Stimulated activated CD4-positive, alpha-beta T cell treated with anti-CD3 and anti-CD28 coated beads, TNF-alpha, amount 100 ng/mL, for 24 hours (primary cell): ENCODE measurements at regions not wholly inside any gene's neighbourhood (a gene's known extent, or its start where the extent isn't known, plus 50 kb on each side); places are given as distances from the start of the nearest gene placed in this dataset.
"Not testable (repeated sequence)": the region's sequence is repeated elsewhere in the genome, so short reads cannot be mapped to it uniquely, and the experiment has no call there.

Experiments used
- DNase-seq, 3 experiments: peaks; one replicate each; pipeline ENCODE4 v3.0.0-alpha.2; 2020; ENCODE audit warnings: low read depth in 3 of 3

DNA sequence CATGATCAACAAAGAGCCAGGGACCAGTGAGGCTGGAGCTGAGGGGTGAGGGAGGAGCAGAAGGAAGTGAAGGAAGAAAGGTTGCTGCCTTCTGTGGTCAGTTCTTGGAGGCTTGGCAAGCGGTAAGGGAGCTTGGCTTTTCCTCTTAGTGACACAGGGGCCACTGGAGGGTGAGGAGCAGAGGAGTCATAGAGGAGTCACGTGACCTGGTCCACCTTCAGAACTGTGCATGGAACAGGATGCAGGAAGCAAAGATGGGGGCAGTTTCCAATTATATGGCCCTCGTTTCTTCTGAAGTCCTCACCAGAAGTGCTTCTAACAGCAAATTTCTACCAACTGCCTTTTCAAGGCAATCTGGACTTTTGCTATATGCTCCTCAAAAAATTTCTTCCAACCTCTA, 326.9 kb upstream of the SMIM21 start:
- no peak for DNase-seq

DNA sequence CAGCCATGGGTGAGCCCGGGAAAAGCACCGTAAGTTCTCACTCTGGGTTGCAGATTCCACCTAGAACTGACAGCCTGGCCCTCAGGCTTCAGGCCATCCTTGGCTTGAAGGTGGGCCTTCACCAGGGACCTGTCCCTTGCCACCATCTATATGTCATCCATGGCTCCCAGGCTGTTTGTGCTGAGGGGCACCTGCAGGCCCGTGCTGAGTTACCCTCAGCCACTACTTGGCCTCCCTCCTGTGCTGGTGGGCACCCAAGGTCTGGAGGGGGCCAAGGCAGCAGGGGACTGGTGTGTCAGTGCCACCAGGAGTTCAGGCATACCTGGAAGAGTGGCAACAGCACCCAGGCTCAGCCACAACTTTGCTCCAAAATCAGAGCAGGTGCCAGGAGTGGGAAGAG, 326.2 kb upstream of the SMIM21 start:
- no peak for DNase-seq

DNA sequence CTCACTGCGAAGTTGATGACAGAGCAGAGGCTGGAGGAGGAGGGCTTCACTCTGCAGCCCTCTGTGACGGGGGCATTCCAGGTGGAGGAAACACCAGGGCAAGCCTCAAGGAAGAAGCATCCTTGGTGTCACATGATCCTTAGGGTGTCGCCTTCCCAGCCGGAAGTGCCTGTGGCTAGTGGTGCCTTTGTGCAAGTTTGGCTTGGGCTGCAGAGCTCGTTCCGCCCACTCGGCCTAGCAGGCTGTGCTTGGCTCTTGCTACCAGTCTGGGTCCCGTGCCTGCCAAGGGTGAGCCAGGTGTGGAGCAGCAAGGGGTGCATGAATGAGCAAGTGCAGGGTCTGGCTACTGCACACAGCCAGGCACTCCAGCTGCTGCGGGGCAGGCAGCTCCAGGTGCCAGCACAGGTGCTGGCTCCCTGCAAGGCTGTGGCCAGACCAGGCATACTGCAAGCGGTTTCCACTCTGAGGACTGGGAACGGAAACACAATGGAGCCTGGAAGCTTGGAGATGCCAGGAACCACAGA, 325.3 kb upstream of the SMIM21 start:
- DNase-seq = no peak

DNA sequence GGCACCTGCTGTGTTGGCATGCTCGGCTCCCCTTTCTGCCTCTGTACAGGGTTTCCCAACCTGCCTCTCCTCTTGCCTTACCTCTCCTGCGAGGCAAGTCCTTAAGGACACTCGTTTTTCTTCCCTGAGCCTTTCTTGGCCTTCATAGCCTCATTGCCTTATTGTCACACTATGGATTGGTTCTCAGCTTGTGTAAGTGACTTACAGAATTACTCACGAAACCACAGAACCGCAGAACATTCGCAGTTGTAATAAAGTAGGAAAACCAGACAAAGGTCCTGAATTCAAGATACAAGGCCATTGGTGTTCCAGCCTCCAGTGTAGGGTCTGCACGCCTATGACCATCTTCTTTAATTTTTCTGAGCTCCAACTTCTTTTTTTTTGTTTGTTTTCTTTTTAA, 317.6 kb upstream of the SMIM21 start:
- DNase-seq = no peak

DNA sequence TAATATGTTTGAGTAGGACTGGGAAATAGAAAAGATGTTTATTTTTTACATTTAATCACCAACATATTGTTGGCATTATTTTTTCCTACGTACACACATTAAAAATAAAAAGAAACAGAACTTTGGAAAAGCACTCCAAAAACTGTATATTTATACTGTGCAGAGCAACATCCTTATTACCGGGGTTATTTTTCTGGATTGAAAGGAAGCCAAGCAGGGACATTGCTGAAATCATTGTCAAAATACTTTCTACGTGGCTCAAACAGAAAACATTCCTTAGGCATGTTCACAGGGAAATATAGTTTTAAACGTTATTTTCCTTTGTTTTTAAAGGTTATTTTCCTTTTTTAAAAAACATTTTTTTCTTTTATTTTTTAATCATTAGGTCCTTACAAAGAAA, 315.0 kb upstream of the SMIM21 start:
- no peak for DNase-seq

DNA sequence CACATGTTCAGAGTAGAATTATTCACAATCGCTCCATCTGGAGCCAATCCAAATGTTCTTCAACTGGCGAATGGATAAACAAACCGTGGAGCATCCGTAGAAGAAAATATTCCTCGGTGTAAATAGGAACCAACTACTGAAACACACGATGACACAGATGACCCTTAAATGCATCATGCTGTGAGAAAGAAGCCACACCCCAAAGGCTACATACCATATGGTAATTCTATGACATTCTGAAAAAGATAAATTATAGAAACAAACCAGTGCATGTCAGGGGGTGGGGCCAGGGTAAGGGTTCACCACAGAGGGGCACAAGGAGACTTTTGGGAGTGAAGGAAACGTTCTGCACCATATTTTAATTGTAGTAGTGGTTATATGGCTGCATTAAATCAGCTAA, 312.2 kb upstream of the SMIM21 start:
- no peak for DNase-seq

DNA sequence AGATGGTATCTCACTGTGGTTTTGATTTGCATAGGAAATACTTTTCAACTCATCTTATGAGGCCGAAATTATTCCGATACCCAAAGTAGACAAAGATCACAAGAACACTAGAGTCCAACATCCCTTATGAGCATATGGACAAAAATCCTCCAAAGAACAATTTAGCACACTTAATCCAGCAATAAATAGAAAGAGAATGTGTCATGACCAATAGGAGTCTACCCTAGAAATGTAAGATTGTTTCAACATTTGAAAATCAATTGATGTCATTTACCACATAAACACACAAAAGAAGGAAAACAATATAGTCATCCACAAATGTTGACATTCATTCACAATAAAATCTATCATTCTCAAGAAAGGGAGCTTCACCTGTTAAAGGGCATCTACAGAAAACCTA, 307.8 kb upstream of the SMIM21 start:
- no peak for DNase-seq

- no peak for DNase-seq
Observed at GRCh38 chr18:75730249-75730648, 302.7 kb upstream of the SMIM21 start.

GRCh38 chr18:75728621-75729020, 301.1 kb upstream of the SMIM21 start:
- no peak for DNase-seq

DNA sequence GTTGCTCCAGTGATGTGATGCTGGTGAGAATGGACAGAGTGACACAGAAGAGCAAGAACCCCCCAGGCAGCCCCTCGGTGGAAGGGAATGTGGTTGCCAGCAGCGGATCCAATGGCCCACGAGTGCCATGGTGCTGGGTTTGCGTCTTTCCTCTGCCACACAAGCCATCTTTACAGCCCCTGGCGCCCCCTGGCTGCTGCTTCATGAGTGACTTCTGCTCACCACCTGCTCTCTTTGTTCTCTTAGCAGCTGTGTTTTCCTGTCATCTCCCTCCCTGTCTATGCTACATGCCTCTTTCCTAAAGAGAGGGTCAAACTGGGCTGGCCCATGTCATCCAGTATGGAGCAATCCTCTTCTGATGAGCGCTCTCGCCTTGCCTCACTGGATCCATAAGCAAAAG, 300.0 kb upstream of the SMIM21 start:
- peak in 1 of 3 experiments; percentile 28 for DNase-seq

GRCh38 chr18:75723521-75724340, 296.2 kb upstream of the SMIM21 start:
- no peak for DNase-seq

GRCh38 chr18:75714766-75715165, 287.3 kb upstream of the SMIM21 start:
- no peak for DNase-seq

DNA sequence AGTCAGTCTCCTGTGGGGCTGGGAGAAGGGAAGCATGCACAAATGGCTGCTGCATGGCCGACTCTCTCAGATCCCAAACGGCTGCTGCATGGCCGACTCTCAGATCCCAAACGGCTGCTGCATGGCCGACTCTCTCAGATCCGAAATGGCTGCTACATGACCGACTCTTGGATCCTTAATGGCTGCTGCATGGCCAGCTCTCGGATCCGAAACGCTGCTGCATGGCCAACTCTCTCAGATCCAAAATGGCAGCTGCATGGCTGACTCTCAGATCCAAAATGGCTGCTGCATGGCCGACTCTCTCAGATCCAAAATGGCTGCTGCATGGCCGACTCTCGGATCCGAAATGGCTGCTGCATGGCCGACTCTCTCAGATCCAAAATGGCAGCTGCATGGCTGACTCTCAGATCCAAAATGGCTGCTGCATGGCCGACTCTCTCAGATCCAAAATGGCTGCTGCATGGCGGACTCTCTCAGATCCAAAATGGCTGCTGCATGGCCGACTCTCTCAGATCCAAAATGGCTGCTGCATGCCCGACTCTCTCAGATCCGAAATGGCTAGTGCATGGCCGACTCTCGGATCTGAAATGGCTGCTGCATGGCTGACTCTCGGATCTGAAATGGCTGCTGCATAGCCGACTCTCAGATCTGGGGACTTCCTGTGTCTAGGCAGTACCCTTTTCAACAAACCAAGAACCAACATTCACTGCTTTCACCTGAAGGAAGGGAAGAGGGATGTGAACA, 284.8 kb upstream of the SMIM21 start:
- not testable (repeated sequence) for DNase-seq

DNA sequence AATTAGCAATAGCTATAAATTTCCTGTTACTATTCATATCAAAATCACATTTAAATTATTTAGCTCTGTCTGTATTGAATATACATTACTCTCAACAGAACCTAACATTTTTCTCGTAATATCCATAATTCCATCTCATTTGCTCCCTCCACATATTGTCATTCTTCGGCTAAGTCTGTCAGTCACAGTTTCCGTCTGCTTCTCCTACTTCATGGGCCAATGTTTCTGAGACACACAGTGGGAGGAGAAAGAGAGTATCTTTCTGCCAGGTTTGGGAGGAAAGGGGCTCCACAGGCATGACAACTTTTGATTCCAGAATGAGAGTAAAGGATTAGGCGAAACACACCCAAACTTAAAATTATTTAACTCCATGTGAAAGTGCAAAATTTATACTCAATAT, 273.1 kb upstream of the SMIM21 start:
- DNase-seq = no peak

DNA sequence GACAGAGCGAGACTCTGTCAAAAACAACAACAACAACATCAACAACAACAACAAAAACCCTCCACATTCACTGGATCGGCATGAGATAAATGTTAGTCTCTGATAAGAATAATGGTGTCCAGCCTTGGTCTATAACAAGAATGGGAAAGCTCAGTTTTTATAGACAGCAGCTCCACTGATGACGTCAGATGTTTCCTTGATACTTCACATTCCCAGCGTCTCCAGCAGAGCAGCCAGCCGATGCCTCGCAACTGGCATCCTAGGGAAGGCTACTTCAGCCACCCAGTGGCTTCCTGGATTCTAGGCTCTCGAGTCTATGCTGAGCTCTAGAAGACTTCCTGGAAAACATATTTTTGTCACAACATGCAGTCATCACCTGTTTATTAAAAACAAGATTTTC, 271.4 kb upstream of the SMIM21 start:
- DNase-seq = no peak

DNA sequence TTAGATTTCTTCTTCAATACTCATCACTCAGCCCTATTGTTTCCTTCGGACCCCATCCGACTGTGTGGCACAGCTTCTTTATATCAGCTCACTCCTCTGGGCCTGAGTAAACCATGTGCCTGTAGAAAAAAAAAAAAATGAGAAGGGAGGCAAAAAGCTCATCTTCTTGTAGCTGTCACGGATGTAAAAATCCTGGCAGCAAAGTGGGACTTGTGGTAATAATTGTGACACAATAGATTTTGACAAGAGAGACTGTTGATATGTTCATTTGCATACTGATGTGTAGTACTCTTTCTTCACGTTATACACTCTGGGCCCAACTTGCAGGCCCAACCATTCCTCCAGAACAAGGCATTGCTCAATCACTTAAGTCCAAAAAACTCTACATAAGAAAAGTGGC, 270.0 kb upstream of the SMIM21 start:
- DNase-seq = no peak

DNA sequence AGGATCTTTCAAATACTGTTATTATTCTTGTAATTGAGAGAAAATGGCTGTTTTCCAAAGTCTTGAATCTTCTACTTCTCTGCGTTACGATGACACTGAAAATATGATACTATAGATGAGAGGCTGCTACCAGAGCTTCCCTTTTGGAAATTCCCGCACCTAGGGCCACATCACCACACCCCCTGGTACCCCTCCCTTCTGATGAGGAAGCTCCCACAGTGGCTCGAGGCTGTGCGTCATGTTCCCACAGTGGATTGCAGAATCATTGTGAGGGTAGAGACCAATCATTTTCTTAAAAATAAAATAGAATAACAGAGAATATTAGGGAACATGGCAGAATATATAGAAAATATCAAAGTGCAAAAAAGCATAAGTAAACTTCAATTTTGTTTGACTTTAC, 268.9 kb upstream of the SMIM21 start:
- no peak for DNase-seq

GRCh38 chr18:75694292-75694691, 266.8 kb upstream of the SMIM21 start:
- no peak for DNase-seq

DNA sequence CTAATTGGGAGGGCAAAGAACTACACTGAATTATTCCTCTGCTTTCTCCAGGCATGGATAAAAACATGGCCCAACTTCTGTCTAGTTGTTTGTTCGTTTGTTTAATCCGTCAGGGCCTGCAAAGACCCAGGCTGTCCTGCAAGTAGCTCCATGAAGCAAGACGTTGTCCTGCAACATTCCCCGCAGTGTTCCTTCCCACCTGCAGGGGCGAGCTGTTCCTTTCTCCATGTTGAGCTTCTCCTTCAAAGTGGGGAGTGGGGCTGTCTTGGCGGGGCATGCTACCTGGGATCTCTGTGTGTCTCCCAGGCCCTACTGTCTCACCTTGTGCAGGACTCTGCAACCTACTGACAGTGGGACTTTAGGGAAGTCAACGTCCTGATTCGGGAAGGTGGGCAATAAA, 264.0 kb upstream of the SMIM21 start:
- DNase-seq = no peak

- DNase-seq = not testable (repeated sequence)
Observed at GRCh38 chr18:75690283-75690682, 262.8 kb upstream of the SMIM21 start.

DNA sequence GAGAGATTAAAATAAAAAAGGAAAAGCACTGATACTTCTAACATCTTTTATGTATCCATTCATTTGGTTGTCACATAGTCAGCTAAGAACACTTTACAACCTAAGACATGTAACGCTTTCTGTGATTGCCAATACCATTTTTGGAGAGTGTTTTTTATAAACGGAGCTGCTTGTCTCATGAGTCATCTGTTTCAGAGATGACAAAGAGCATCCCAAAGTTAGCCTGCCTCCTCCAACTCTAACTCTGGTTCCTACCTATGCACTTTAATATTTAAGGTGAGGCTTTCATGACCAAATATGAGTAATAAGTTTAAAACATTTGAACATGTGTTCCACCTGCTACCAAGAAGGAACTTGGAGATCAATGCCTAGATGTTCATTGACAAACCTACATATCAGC, 260.1 kb upstream of the SMIM21 start:
- DNase-seq = no peak

GRCh38 chr18:75683426-75683825, 255.9 kb upstream of the SMIM21 start:
- DNase-seq = no peak

DNA sequence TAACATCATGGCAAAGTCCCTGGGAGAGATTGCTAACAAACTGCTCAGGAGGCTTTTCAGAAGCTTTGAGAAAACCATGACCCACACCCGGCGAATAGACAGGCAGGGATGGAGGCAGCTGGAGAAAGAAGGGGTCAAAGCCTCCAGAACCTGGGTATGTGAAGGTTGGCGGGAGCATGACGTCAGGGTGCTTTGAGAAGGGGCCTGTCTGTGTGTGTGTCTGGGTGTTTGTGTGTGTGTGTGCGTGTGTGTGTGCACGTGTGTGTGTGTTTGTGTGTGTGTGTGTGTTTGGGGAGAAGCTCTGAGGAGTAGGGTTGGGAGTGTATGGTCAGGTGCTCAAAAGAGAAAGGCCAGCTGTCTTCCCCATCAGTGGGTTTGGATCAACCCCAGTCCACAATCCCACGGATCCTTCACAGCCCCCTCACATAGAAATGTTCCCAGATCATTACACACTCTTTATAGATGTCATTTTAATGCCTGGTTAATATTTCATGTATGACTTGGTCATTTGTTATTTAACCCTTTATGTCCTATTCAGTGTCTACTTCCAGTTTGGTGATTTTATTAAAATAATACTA, 254.1 kb upstream of the SMIM21 start:
- no peak for DNase-seq
